ENCODE measurements at regions not wholly inside any gene's neighbourhood (a gene's known extent, or its start where the extent isn't known, plus 50 kb on each side); places are given as distances from the start of the nearest gene placed in this dataset.
"Not testable (repeated sequence)": the region's sequence is repeated elsewhere in the genome, so short reads cannot be mapped to it uniquely, and the experiment has no call there.

DNA sequence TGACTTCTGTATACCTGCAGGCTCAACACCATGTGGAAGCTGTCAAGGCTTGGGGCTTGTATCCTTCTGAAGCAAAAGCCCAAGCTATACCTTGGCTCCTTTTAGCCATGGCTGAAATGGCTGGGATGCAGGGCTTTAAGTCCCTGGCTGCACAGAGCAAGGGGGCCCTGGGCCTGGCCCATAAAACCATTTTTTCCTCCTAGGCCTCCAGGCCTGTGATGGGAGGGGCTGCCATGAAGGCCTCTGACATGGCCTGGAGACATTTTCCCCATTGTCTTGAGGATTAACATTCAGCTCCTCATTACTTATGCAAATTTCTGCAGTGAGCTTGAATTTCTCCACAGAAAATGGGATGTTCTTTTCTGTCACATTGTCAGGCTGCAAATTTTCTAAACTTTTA is 878.0 kb upstream of the SOX11 start:
- not testable (repeated sequence) for TF ChIP-seq EZH2 (IDR thresholded peaks at IDR 0.05; ENCODE audit: insufficient read depth, poor library complexity, severe bottlenecking); EZH2phosphoT487 (IDR thresholded peaks at IDR 0.05; ENCODE audit: insufficient read depth, low read depth)

Measured in GM23248 (cell line).